H1 (cell line): ENCODE measurements at regions not wholly inside any gene's neighbourhood (a gene's known extent, or its start where the extent isn't known, plus 50 kb on each side); places are given as distances from the start of the nearest gene placed in this dataset.

Experiments
- ATF2 ChIP-seq: IDR thresholded peaks from 2 replicates; pipeline ENCODE4 v1.6.1; 2012; ENCODE audit warnings: low read length, inconsistent platforms
- HDAC6 ChIP-seq: IDR thresholded peaks from one replicate; pipeline ENCODE4 v1.7.1; 2012; ENCODE audit warnings: low read depth, mild to moderate bottlenecking, inconsistent platforms, low read length, moderate library complexity
- PHF8 ChIP-seq: fragments of 200-600 bp; sonication (generic); conservative IDR thresholded peaks from 2 replicates; pipeline ENCODE4 v1.7.1; 2012; ENCODE audit warnings: low read depth, mild to moderate bottlenecking, inconsistent platforms, low read length, moderate library complexity
- POLR2A ChIP-seq, 2 experiments: IDR thresholded peaks; 1 replicate in 1 of 2; 2 replicates in 1 of 2; pipeline ENCODE4 v1.6.1; 2011; ENCODE audit warnings: low read depth in 2 of 2, low read length in 2 of 2, mild to moderate bottlenecking in 2 of 2; ENCODE audit errors: control extremely low read depth in 1 of 2

- no peak for TF ChIP-seq ATF2
- no peak for TF ChIP-seq HDAC6
- no peak for TF ChIP-seq PHF8
- TF ChIP-seq POLR2A (IDR thresholded peaks at IDR 0.05; ENCODE audit: control extremely low read depth in 1 of 2, low read depth in 2 of 2, low read length in 2 of 2), result no peak
Observed at GRCh38 chr6:167529444-167530335, 204.8 kb downstream of the TTLL2 start (continued).
